ENCODE measurements at regions not wholly inside any gene's neighbourhood (a gene's known extent, or its start where the extent isn't known, plus 50 kb on each side); places are given as distances from the start of the nearest gene placed in this dataset.

- intact Hi-C loops (cut with DNase I): no loop called here
Measured at GRCh38 chr18:71011389-71011788, 722.5 kb downstream of the SOCS6 start.

GRCh38 chr18:71008257-71008656 lies 719.4 kb downstream of the SOCS6 start:
- TF ChIP-seq EP300 (IDR thresholded peaks at IDR 0.05) (no peak), POLR2AphosphoS5 (IDR thresholded peaks at IDR 0.05) (no peak), CTCF (IDR thresholded peaks at IDR 0.05) (no peak), POLR2A (IDR thresholded peaks at IDR 0.05) (no peak)
- Histone ChIP-seq H3K27ac (no peak overlapping the region), H3K9me3 (no peaks in the 10 kb centered on the region), H3K36me3 (no peaks in the 10 kb centered on the region), H3K4me1 (no peaks in the 10 kb centered on the region), H3K4me3 (no peak overlapping the region), H3K27me3 (no peaks in the 10 kb centered on the region)
- intact Hi-C loops (cut with DNase I): no loop called here
- no peak for DNase-seq
- 49 to 74% methylated on average over 3 of the region's 3 CpGs for WGBS, 2 donors

More at GRCh38 chr18:71011389-71011788, 722.5 kb downstream of the SOCS6 start:
- WGBS, 2 donors: 68 to 79% methylated on average over 2 of the region's 2 CpGs
- H3K36me3 ChIP-seq: no peaks in the 10 kb centered on the region
- no peak overlapping the region for H3K4me3 ChIP-seq
- H3K27ac ChIP-seq: no peak overlapping the region
- no peaks in the 10 kb centered on the region for H3K9me3 ChIP-seq
- no peaks in the 10 kb centered on the region for H3K27me3 ChIP-seq
- DNase-seq: no peak
- TF ChIP-seq POLR2A (IDR thresholded peaks at IDR 0.05) (no peak), EP300 (IDR thresholded peaks at IDR 0.05) (no peak), POLR2AphosphoS5 (IDR thresholded peaks at IDR 0.05) (no peak), CTCF (IDR thresholded peaks at IDR 0.05) (no peak)
- H3K4me1 ChIP-seq: no peaks in the 10 kb centered on the region

GRCh38 chr18:71001597-71001996 lies 712.8 kb downstream of the SOCS6 start:
- DNase-seq: no peak
- H3K9me3 ChIP-seq: no peaks in the 10 kb centered on the region
- 43 to 53% methylated on average over 2 of the region's 2 CpGs for WGBS, 2 donors
- no peak overlapping the region for H3K27ac ChIP-seq
- intact Hi-C loops (cut with DNase I): no loop called here
- H3K36me3 ChIP-seq: no peaks in the 10 kb centered on the region
- no peaks in the 10 kb centered on the region for H3K27me3 ChIP-seq
- no peaks in the 10 kb centered on the region for H3K4me1 ChIP-seq
- H3K4me3 ChIP-seq: no peak overlapping the region
- TF ChIP-seq POLR2AphosphoS5 (IDR thresholded peaks at IDR 0.05): no peak
- TF ChIP-seq CTCF (IDR thresholded peaks at IDR 0.05): no peak
- TF ChIP-seq EP300 (IDR thresholded peaks at IDR 0.05): no peak
- no peak for TF ChIP-seq POLR2A (IDR thresholded peaks at IDR 0.05)

- Histone ChIP-seq H3K27ac (no peak overlapping the region), H3K9me3 (no peaks in the 10 kb centered on the region), H3K4me3 (no peak overlapping the region), H3K36me3 (no peaks in the 10 kb centered on the region), H3K27me3 (no peaks in the 10 kb centered on the region), H3K4me1 (no peaks in the 10 kb centered on the region)
- TF ChIP-seq EP300 (IDR thresholded peaks at IDR 0.05) (no peak), POLR2AphosphoS5 (IDR thresholded peaks at IDR 0.05) (no peak), POLR2A (IDR thresholded peaks at IDR 0.05) (no peak), CTCF (IDR thresholded peaks at IDR 0.05) (no peak)
- intact Hi-C loops (cut with DNase I): no loop called here
- no peak for DNase-seq
- 73 to 81% methylated on average over 5 of the region's 5 CpGs for WGBS, 2 donors
Measured at GRCh38 chr18:70998490-70998889, 709.6 kb downstream of the SOCS6 start.

GRCh38 chr18:70994116-70994515 lies 705.3 kb downstream of the SOCS6 start:
- Histone ChIP-seq H3K9me3 (no peaks in the 10 kb centered on the region), H3K4me1 (no peaks in the 10 kb centered on the region), H3K4me3 (no peak overlapping the region), H3K27ac (no peak overlapping the region), H3K36me3 (no peaks in the 10 kb centered on the region), H3K27me3 (no peaks in the 10 kb centered on the region)
- intact Hi-C loops (cut with DNase I): no loop called here
- DNase-seq: no peak
- WGBS, 2 donors: 79% methylated on average over 3 of the region's 3 CpGs
- no peak for TF ChIP-seq POLR2A (IDR thresholded peaks at IDR 0.05)
- no peak for TF ChIP-seq EP300 (IDR thresholded peaks at IDR 0.05)
- no peak for TF ChIP-seq CTCF (IDR thresholded peaks at IDR 0.05)
- no peak for TF ChIP-seq POLR2AphosphoS5 (IDR thresholded peaks at IDR 0.05)
